Smooth muscle cell (in vitro differentiated cells): ENCODE measurements at regions not wholly inside any gene's neighbourhood (a gene's known extent, or its start where the extent isn't known, plus 50 kb on each side); places are given as distances from the start of the nearest gene placed in this dataset.

Source experiments
- DNase-seq: peaks from one replicate; lab custom pipeline; 2025; ENCODE audit not compliant: unreplicated experiment; lab: John Stamatoyannopoulos, UW
- H2AFZ ChIP-seq: fragments of 200-600 bp; sonication (generic); 2 replicates; pipeline ENCODE4 v1.6.0; 2016; ENCODE audit warnings: antibody characterized with exemption, low read depth, mild to moderate bottlenecking
- H3F3A ChIP-seq: fragments of 200-600 bp; sonication (generic); 2 replicates; pipeline ENCODE4 v1.6.0; 2017; ENCODE audit warnings: antibody characterized with exemption, low read depth
- H3K27ac ChIP-seq: fragments of 200-600 bp; sonication (generic); 2 replicates; pipeline ENCODE4 v1.5.1; 2016; ENCODE audit warnings: low read depth, mild to moderate bottlenecking
- H3K27me3 ChIP-seq: fragments of 200-600 bp; sonication (generic); 2 replicates; pipeline ENCODE4 v1.6.1; 2016; ENCODE audit warnings: low read depth, mild to moderate bottlenecking
- H3K36me3 ChIP-seq: fragments of 200-600 bp; sonication (generic); 2 replicates; pipeline ENCODE4 v1.5.1; 2016; ENCODE audit warnings: low read depth
- H3K4me1 ChIP-seq: fragments of 200-600 bp; sonication (generic); 2 replicates; pipeline ENCODE4 v1.5.1; 2016; ENCODE audit warnings: low read depth
- H3K4me2 ChIP-seq: fragments of 200-600 bp; sonication (generic); 2 replicates; pipeline ENCODE4 v1.6.0; 2016; ENCODE audit warnings: mild to moderate bottlenecking
- H3K4me3 ChIP-seq: fragments of 200-600 bp; sonication (generic); 2 replicates; pipeline ENCODE4 v1.5.1; 2016; ENCODE audit warnings: mild to moderate bottlenecking
- H3K79me2 ChIP-seq: fragments of 200-600 bp; sonication (generic); 2 replicates; pipeline ENCODE4 v1.6.0; 2016; ENCODE audit warnings: low read depth, mild to moderate bottlenecking
- H3K9ac ChIP-seq: fragments of 200-600 bp; sonication (generic); 2 replicates; pipeline ENCODE4 v1.6.0; 2016; ENCODE audit warnings: low read depth
- H3K9me3 ChIP-seq: fragments of 200-600 bp; sonication (generic); replicated peaks from 2 replicates; pipeline ENCODE4 v1.5.1; 2016; ENCODE audit warnings: low read depth
- H4K20me1 ChIP-seq: fragments of 200-600 bp; sonication (generic); 2 replicates; pipeline ENCODE4 v1.6.0; 2016; ENCODE audit warnings: low read depth
- CTCF ChIP-seq: fragments of 200-600 bp; sonication (generic); IDR thresholded peaks from 2 replicates; pipeline ENCODE4 v1.5.1; 2017; ENCODE audit warnings: borderline replicate concordance, mild to moderate bottlenecking, antibody characterized with exemption; ENCODE audit not compliant: insufficient read depth, poor library complexity, severe bottlenecking
- WGBS: methylation state at CpG from one replicate; pipeline ENCODE4 v1.1.7; 2016; ENCODE audit warnings: low lambda C conversion rate; 5-methylcytosine and 5-hydroxymethylcytosine counted together

- H3K4me3 ChIP-seq: no peak overlapping the region
These were observed 860.9 kb upstream of the LCORL start for GRCh38 chr4:18882468-18882867.

GRCh38 chr4:18881556-18881955, 860.0 kb upstream of the LCORL start:
- no peaks in the 10 kb centered on the region for H3K27me3 ChIP-seq
- no peak overlapping the region for H3K4me3 ChIP-seq
- peaks cover 16% of the 10 kb centered on the region for H3K4me1 ChIP-seq
- no peaks in the 10 kb centered on the region for H3K9me3 ChIP-seq
- TF ChIP-seq CTCF: no peak
- DNase-seq: no peak
- peak overlapping the region; percentile 60 for H2AFZ ChIP-seq
- H3K79me2 ChIP-seq: no peaks in the 10 kb centered on the region
- H4K20me1 ChIP-seq: no peaks in the 10 kb centered on the region
- no peak overlapping the region for H3K4me2 ChIP-seq
- H3F3A ChIP-seq: no peaks in the 10 kb centered on the region
- H3K9ac ChIP-seq: no peak overlapping the region
- H3K27ac ChIP-seq: peak overlapping the region; percentile 40
- 97% methylated on average over 1 of the region's 1 CpG for WGBS
- no peaks in the 10 kb centered on the region for H3K36me3 ChIP-seq

More at GRCh38 chr4:18882468-18882867, 860.9 kb upstream of the LCORL start:
- H3K27ac ChIP-seq: peak overlapping the region; percentile 40
- H3K27me3 ChIP-seq: no peaks in the 10 kb centered on the region
- H3K4me2 ChIP-seq: peak overlapping the region; percentile 42
- no peaks in the 10 kb centered on the region for H3F3A ChIP-seq
- no peaks in the 10 kb centered on the region for H3K79me2 ChIP-seq
- TF ChIP-seq CTCF: no peak
- H3K9ac ChIP-seq: no peak overlapping the region
- peaks cover 16% of the 10 kb centered on the region for H3K4me1 ChIP-seq
- DNase-seq: no peak
- WGBS: 60% methylated on average over 3 of the region's 3 CpGs
- H4K20me1 ChIP-seq: no peaks in the 10 kb centered on the region
- H2AFZ ChIP-seq: peak overlapping the region; percentile 56
- H3K9me3 ChIP-seq: no peaks in the 10 kb centered on the region
- H3K36me3 ChIP-seq: no peaks in the 10 kb centered on the region

- H3K27ac ChIP-seq: peak overlapping the region; percentile 40
- H2AFZ ChIP-seq: peak overlapping the region; percentile 57
- H3K9me3 ChIP-seq: no peaks in the 10 kb centered on the region
- WGBS: 68% methylated on average over 2 of the region's 2 CpGs
- no peak for DNase-seq
- H3K79me2 ChIP-seq: no peaks in the 10 kb centered on the region
- H3K4me3 ChIP-seq: no peak overlapping the region
- H3K4me1 ChIP-seq: peaks cover 16% of the 10 kb centered on the region
- no peak for TF ChIP-seq CTCF
- no peaks in the 10 kb centered on the region for H3F3A ChIP-seq
- H3K4me2 ChIP-seq: no peak overlapping the region
- H4K20me1 ChIP-seq: no peaks in the 10 kb centered on the region
- H3K36me3 ChIP-seq: no peaks in the 10 kb centered on the region
- H3K9ac ChIP-seq: no peak overlapping the region
- H3K27me3 ChIP-seq: no peaks in the 10 kb centered on the region
These were observed 859.3 kb upstream of the LCORL start for GRCh38 chr4:18880871-18881270.

- no peak overlapping the region for H3K4me2 ChIP-seq
- 90% methylated on average over 1 of the region's 1 CpG for WGBS
These were observed 857.0 kb upstream of the LCORL start for GRCh38 chr4:18878561-18878960.

More at GRCh38 chr4:18878561-18878960, 857.0 kb upstream of the LCORL start:
- no peak overlapping the region for H3K27ac ChIP-seq
- no peaks in the 10 kb centered on the region for H4K20me1 ChIP-seq
- H2AFZ ChIP-seq: no peak overlapping the region
- no peak for TF ChIP-seq CTCF
- no peak overlapping the region for H3K9ac ChIP-seq
- no peaks in the 10 kb centered on the region for H3K9me3 ChIP-seq
- no peaks in the 10 kb centered on the region for H3K79me2 ChIP-seq
- H3K4me3 ChIP-seq: no peak overlapping the region
- no peaks in the 10 kb centered on the region for H3F3A ChIP-seq
- H3K36me3 ChIP-seq: no peaks in the 10 kb centered on the region
- peaks cover 16% of the 10 kb centered on the region for H3K4me1 ChIP-seq
- no peak for DNase-seq
- no peaks in the 10 kb centered on the region for H3K27me3 ChIP-seq
